Liver (tissue), 8 donors: ENCODE measurements at regions not wholly inside any gene's neighbourhood (a gene's known extent, or its start where the extent isn't known, plus 50 kb on each side); places are given as distances from the start of the nearest gene placed in this dataset.

Source experiments
- DNase-seq: peaks from one replicate; pipeline ENCODE4 v3.0.0-alpha.2; 2017; ENCODE audit warnings: low spot score
- H3K27ac ChIP-seq, 2 donors: one replicate each; pipeline ENCODE4 v1.7.0; 2013; ENCODE audit warnings: inconsistent platforms in 2 of 2, low read length in 2 of 2, control low read depth in 1 of 2, low read depth in 1 of 2, mild to moderate bottlenecking in 1 of 2
- H3K27me3 ChIP-seq, 4 donors: one replicate each; pipeline versions ENCODE4 v1.6.1 to v1.7.0; 2013; ENCODE audit warnings: low read length in 3 of 4, inconsistent platforms in 1 of 4, mild to moderate bottlenecking in 1 of 4, moderate library complexity in 1 of 4; ENCODE audit not compliant: control insufficient read depth in 4 of 4, insufficient read depth in 4 of 4
- H3K36me3 ChIP-seq, 4 donors: one replicate each; pipeline versions ENCODE4 v1.6.1 to v1.7.0; 2013; ENCODE audit warnings: low read length in 3 of 4, mild to moderate bottlenecking in 3 of 4, low read depth in 1 of 4, moderate library complexity in 1 of 4; ENCODE audit not compliant: control insufficient read depth in 4 of 4, insufficient read depth in 3 of 4
- H3K4me1 ChIP-seq, 4 donors: one replicate each; pipeline versions ENCODE4 v1.6.1 to v1.7.0; 2013; ENCODE audit warnings: low read length in 3 of 4, mild to moderate bottlenecking in 3 of 4, moderate library complexity in 1 of 4; ENCODE audit not compliant: control insufficient read depth in 4 of 4, insufficient read depth in 4 of 4
- H3K4me3 ChIP-seq, 3 donors: one replicate each; pipeline versions ENCODE4 v1.6.1 to v1.7.0; 2013; ENCODE audit warnings: low read length in 3 of 3, control low read depth in 1 of 3, low read depth in 1 of 3, mild to moderate bottlenecking in 1 of 3
- H3K9ac ChIP-seq, 2 donors: one replicate each; pipeline ENCODE4 v1.7.0; 2013; ENCODE audit warnings: low read length in 2 of 2, mild to moderate bottlenecking in 2 of 2, moderate library complexity in 2 of 2, control low read depth in 1 of 2, low read depth in 1 of 2
- H3K9me3 ChIP-seq, 4 donors: one replicate each; pipeline versions ENCODE4 v1.6.1 to v1.7.0; 2013; ENCODE audit warnings: low read length in 3 of 4; ENCODE audit not compliant: control insufficient read depth in 4 of 4
- ATF3 ChIP-seq: IDR thresholded peaks from 2 replicates; pipeline ENCODE4 v1.6.1; 2016; ENCODE audit warnings: antibody characterized with exemption
- CTCF ChIP-seq: fragments of 150-350 bp; IDR thresholded peaks from 2 replicates; pipeline ENCODE4 v1.5.1; 2017; ENCODE audit warnings: improper control_type of control experiment, low read depth, low read length; ENCODE audit not compliant: missing input control
- EGR1 ChIP-seq, 2 donors: IDR thresholded peaks; 2 replicates each; pipeline ENCODE4 v1.6.1; 2016 to 2018; ENCODE audit warnings: antibody characterized with exemption in 2 of 2, low read depth in 2 of 2
- FOXA1 ChIP-seq: IDR thresholded peaks from 2 replicates; pipeline ENCODE4 v1.6.1; 2016; ENCODE audit warnings: antibody characterized with exemption
- FOXA2 ChIP-seq: IDR thresholded peaks from 2 replicates; pipeline ENCODE4 v1.6.1; 2016; ENCODE audit warnings: antibody characterized with exemption
- GABPA ChIP-seq, 2 donors: IDR thresholded peaks in 1 of 2; conservative IDR thresholded peaks in 1 of 2; 2 replicates each; pipeline ENCODE4 v1.6.1; 2016; ENCODE audit warnings: antibody characterized with exemption in 2 of 2, mild to moderate bottlenecking in 1 of 2, moderate library complexity in 1 of 2
- HNF4A ChIP-seq, 2 donors: conservative IDR thresholded peaks; 2 replicates each; pipeline ENCODE4 v1.6.1; 2016; ENCODE audit warnings: antibody characterized with exemption in 2 of 2, mild to moderate bottlenecking in 2 of 2
- HNF4G ChIP-seq: IDR thresholded peaks from 2 replicates; pipeline ENCODE4 v1.6.1; 2016; ENCODE audit warnings: antibody characterized with exemption
- JUND ChIP-seq, 2 donors: IDR thresholded peaks; 2 replicates each; pipeline ENCODE4 v1.6.1; 2016; ENCODE audit warnings: antibody characterized with exemption in 2 of 2
- MAX ChIP-seq: IDR thresholded peaks from 2 replicates; pipeline ENCODE4 v1.6.1; 2016; ENCODE audit warnings: antibody characterized with exemption
- NR2F2 ChIP-seq: IDR thresholded peaks from 2 replicates; pipeline ENCODE4 v1.6.1; 2016; ENCODE audit warnings: antibody characterized with exemption
- RAD21 ChIP-seq, 2 donors: IDR thresholded peaks; 2 replicates each; pipeline ENCODE4 v1.6.1; 2016; ENCODE audit warnings: antibody characterized with exemption in 2 of 2, mild to moderate bottlenecking in 2 of 2
- REST ChIP-seq: IDR thresholded peaks from 2 replicates; pipeline ENCODE4 v1.6.1; 2016; ENCODE audit warnings: antibody characterized with exemption, mild to moderate bottlenecking
- RXRA ChIP-seq, 2 donors: IDR thresholded peaks; 2 replicates each; pipeline ENCODE4 v1.6.1; 2017 to 2018; ENCODE audit warnings: antibody characterized with exemption in 2 of 2, mild to moderate bottlenecking in 1 of 2
- SP1 ChIP-seq: IDR thresholded peaks from 2 replicates; pipeline ENCODE4 v1.6.1; 2018; ENCODE audit warnings: antibody characterized with exemption, mild to moderate bottlenecking
- TAF1 ChIP-seq: conservative IDR thresholded peaks from 2 replicates; pipeline ENCODE4 v1.6.1; 2016; ENCODE audit warnings: antibody characterized with exemption, mild to moderate bottlenecking
- ZBTB33 ChIP-seq: IDR thresholded peaks from 2 replicates; pipeline ENCODE4 v1.6.1; 2016; ENCODE audit warnings: antibody characterized with exemption
- WGBS: extraction: QIAGEN DNeasy Blood & Tissue Kit; methylation state at CpG from one replicate; pipeline ENCODE4 v1.1.7; 2013; 5-methylcytosine and 5-hydroxymethylcytosine counted together
- donor health status: healthy.
- donor health status: healthy.
- donor health status: healthy.
- donor health status: healthy.
- donor health status: healthy.

GRCh38 chr2:51170273-51170672 lies 138.3 kb upstream of the NRXN1 start:
- no peaks in the 10 kb centered on the region for H3K36me3 ChIP-seq

GRCh38 chr2:51165534-51166260 lies 133.8 kb upstream of the NRXN1 start:
- WGBS, result 63% methylated on average over 6 of the region's 6 CpGs
- H3K4me1 ChIP-seq, result no peaks in the 10 kb centered on the region
- H3K4me3 ChIP-seq, result no peak overlapping the region
- H3K27ac ChIP-seq, result no peak overlapping the region
- no peak for DNase-seq
- no peak overlapping the region for H3K9ac ChIP-seq
- no peaks in the 10 kb centered on the region for H3K9me3 ChIP-seq
- H3K36me3 ChIP-seq, result no peaks in the 10 kb centered on the region
- no peak for TF ChIP-seq FOXA1
- TF ChIP-seq REST, result no peak
- TF ChIP-seq CTCF, result no peak
- no peak for TF ChIP-seq ZBTB33
- no peak for TF ChIP-seq FOXA2
- no peak for TF ChIP-seq NR2F2
- TF ChIP-seq RXRA (IDR thresholded peaks at IDR 0.05), result no peak
- TF ChIP-seq RAD21 (IDR thresholded peaks at IDR 0.05), result no peak
- TF ChIP-seq HNF4A (conservative IDR thresholded peaks at IDR 0.05), result no peak
- no peak for TF ChIP-seq HNF4G
- no peak for TF ChIP-seq SP1
- no peak for TF ChIP-seq MAX
- TF ChIP-seq EGR1 (IDR thresholded peaks at IDR 0.05; ENCODE audit: low read depth in 2 of 2), result no peak
- no peak for TF ChIP-seq GABPA (IDR thresholded peaks at IDR 0.05 in 1 of 2, conservative IDR thresholded peaks at IDR 0.05 in 1 of 2)
- H3K27me3 ChIP-seq, result no peaks in the 10 kb centered on the region

More at GRCh38 chr2:51170273-51170672, 138.3 kb upstream of the NRXN1 start:
- Histone ChIP-seq H3K27me3 (no peaks in the 10 kb centered on the region), H3K4me3 (no peak overlapping the region), H3K4me1 (no peaks in the 10 kb centered on the region), H3K9ac (no peak overlapping the region), H3K27ac (no peak overlapping the region), H3K9me3 (no peaks in the 10 kb centered on the region)
- TF ChIP-seq ATF3, result no peak
- TF ChIP-seq FOXA1, result no peak
- no peak for TF ChIP-seq RAD21 (IDR thresholded peaks at IDR 0.05)
- TF ChIP-seq RXRA (IDR thresholded peaks at IDR 0.05), result no peak
- TF ChIP-seq GABPA (IDR thresholded peaks at IDR 0.05 in 1 of 2, conservative IDR thresholded peaks at IDR 0.05 in 1 of 2), result no peak
- no peak for TF ChIP-seq MAX
- no peak for TF ChIP-seq JUND (IDR thresholded peaks at IDR 0.05)
- TF ChIP-seq HNF4A (conservative IDR thresholded peaks at IDR 0.05), result no peak
- TF ChIP-seq NR2F2, result no peak
- TF ChIP-seq TAF1, result no peak
- TF ChIP-seq SP1, result no peak
- DNase-seq, result no peak
